Transverse colon (tissue), 4 donors: ENCODE measurements at regions not wholly inside any gene's neighbourhood (a gene's known extent, or its start where the extent isn't known, plus 50 kb on each side); places are given as distances from the start of the nearest gene placed in this dataset.

ENCODE experiments used
- EP300 ChIP-seq: sonication (generic); formaldehyde crosslinking; IDR thresholded peaks from one replicate; pipeline ENCODE4 v1.6.1; 2017; ENCODE audit warnings: antibody characterized with exemption, low read depth
- POLR2A ChIP-seq: fragments of 450-650 bp; IDR thresholded peaks from one replicate; pipeline ENCODE4 v1.6.1; 2016; ENCODE audit warnings: antibody characterized with exemption, mild to moderate bottlenecking, moderate library complexity
- POLR2AphosphoS5 ChIP-seq, 3 donors: sonication (generic); formaldehyde crosslinking; IDR thresholded peaks; one replicate each; pipeline ENCODE4 v1.6.1; 2016; ENCODE audit warnings: antibody characterized with exemption in 3 of 3
- TF ChIP-seq, protein P1 (sequence below), 5 experiments: fragments of 200-600 bp in 3 of 5; fragments of 450-650 bp in 2 of 5; sonication (generic) in 3 of 5; IDR thresholded peaks; 1 replicate in 2 of 5; 2 replicates in 3 of 5; pipeline ENCODE4 v1.5.1; 2016 to 2017; ENCODE audit warnings: antibody characterized with exemption in 5 of 5, inconsistent platforms in 3 of 5, mild to moderate bottlenecking in 2 of 5, moderate library complexity in 1 of 5

DNA sequence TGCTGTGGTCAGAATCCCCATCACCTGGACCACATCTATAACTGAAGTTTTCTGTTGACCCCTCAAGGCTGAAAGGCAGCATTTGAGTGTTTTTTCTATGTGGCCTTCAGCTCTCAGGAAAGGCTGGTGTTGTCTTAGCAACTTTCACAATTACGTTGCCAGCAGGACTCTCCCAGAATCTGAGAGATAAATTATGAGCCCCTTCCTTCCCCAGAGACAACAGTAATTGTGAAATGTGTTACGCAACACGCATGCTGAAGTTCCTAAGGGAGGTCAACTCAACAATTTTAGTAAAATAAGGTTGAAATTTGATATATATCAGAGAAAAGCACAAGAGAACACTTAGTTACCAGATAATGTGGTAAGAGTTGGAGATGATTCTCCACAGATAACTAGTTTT, 216.5 kb upstream of the SLC8A1 start:
- TF ChIP-seq, protein P1, sequence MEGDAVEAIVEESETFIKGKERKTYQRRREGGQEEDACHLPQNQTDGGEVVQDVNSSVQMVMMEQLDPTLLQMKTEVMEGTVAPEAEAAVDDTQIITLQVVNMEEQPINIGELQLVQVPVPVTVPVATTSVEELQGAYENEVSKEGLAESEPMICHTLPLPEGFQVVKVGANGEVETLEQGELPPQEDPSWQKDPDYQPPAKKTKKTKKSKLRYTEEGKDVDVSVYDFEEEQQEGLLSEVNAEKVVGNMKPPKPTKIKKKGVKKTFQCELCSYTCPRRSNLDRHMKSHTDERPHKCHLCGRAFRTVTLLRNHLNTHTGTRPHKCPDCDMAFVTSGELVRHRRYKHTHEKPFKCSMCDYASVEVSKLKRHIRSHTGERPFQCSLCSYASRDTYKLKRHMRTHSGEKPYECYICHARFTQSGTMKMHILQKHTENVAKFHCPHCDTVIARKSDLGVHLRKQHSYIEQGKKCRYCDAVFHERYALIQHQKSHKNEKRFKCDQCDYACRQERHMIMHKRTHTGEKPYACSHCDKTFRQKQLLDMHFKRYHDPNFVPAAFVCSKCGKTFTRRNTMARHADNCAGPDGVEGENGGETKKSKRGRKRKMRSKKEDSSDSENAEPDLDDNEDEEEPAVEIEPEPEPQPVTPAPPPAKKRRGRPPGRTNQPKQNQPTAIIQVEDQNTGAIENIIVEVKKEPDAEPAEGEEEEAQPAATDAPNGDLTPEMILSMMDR (IDR thresholded peaks at IDR 0.05) = no peak
- peak in 2 of 3 donors; percentile 12 to 64 for TF ChIP-seq POLR2AphosphoS5 (IDR thresholded peaks at IDR 0.05)
- no peak for TF ChIP-seq POLR2A
- no peak for TF ChIP-seq EP300
